Psoas muscle (tissue), 7 donors: ENCODE measurements at regions not wholly inside any gene's neighbourhood (a gene's known extent, or its start where the extent isn't known, plus 50 kb on each side); places are given as distances from the start of the nearest gene placed in this dataset.

Experiments used
- ATAC-seq, 4 donors: fragments of 200-7000 bp; cut with Tn5 transposase; one replicate each; pipeline ENCODE4 v1.9.1; 2020; ENCODE audit warnings: moderate library complexity in 3 of 4, mild to moderate bottlenecking in 2 of 4
- DNase-seq, 2 donors: peaks; one replicate each; pipeline ENCODE4 v3.0.0-alpha.2; 2020
- H3K27ac ChIP-seq: fragments of 200-600 bp; one replicate; pipeline ENCODE4 v1.8.0; 2022
- H3K27me3 ChIP-seq, 3 donors: fragments of 200-600 bp in 1 of 3; one replicate each; pipeline versions ENCODE4 v1.6.1 to v1.8.0; 2013 to 2022; ENCODE audit warnings: low read length in 2 of 3, mild to moderate bottlenecking in 2 of 3, moderate library complexity in 1 of 3; ENCODE audit not compliant: insufficient read depth in 3 of 3
- H3K36me3 ChIP-seq, 2 donors: fragments of 200-600 bp in 1 of 2; one replicate each; pipeline versions ENCODE4 v1.6.1 to v1.8.0; 2013 to 2022; ENCODE audit warnings: low read depth in 1 of 2, mild to moderate bottlenecking in 1 of 2, moderate library complexity in 1 of 2; ENCODE audit not compliant: insufficient read depth in 1 of 2
- H3K4me1 ChIP-seq: fragments of 200-600 bp; one replicate; pipeline ENCODE4 v1.8.0; 2022
- H3K4me3 ChIP-seq: fragments of 200-600 bp; one replicate; pipeline ENCODE4 v1.8.0; 2022; ENCODE audit warnings: mild to moderate bottlenecking
- H3K9me3 ChIP-seq: fragments of 200-600 bp; one replicate; pipeline ENCODE4 v1.8.0; 2022
- CTCF ChIP-seq: fragments of 200-600 bp; IDR thresholded peaks from one replicate; pipeline ENCODE4 v1.8.0; 2022; ENCODE audit warnings: antibody characterized with exemption
- WGBS, 3 donors: extraction: QIAGEN DNeasy Blood & Tissue Kit; methylation state at CpG; one replicate each; pipeline versions ENCODE4 v1.1.6 to v1.1.7; 2013; 5-methylcytosine and 5-hydroxymethylcytosine counted together
- intact Hi-C, 2 donors: fragments of 100-400 bp; cut with DNase I; formaldehyde crosslinking; loops; one replicate each; pipeline versions ENCODE4 v1.11.0 to v1.14.2; 2022
- donor health status: healthy with polysubstance abuse.
- donor health status: DM: no; HTN: no; CAD: no; lungs with moderate emphysema.
- donor health status: Bipolar disorder and iron deficiency.
- donor health status: healthy.
- donor health status: DM: yes; HTN: yes; CAD: no.
- donor health status: DM: no; HTN: no; CAD: no.
- donor health status: DM: yes; HTN: yes; CAD: no.

DNA sequence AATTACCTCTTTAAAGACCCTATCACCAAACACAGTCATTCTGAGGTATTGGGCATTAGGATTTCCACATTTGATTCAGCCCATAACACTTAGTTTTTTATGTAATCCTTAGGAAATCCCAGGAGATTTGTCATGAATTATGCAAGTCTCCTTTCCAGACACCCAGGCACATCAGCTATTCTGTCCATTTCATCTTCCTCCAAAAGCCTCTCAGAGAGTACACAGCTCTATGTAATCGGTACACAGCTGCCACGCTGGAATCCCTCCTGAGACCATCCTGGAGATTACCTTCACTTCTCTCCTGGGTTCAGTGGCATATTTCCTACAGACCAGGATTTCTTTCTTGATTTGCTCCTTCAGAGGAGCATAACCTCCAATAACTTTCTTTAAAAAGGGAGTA is 2309.8 kb upstream of the WWC1 start:
- no peaks in the 10 kb centered on the region for H3K27me3 ChIP-seq
- ATAC-seq: no peak
- 65 to 68% (median 67%) methylated on average over 2 of the region's 2 CpGs for WGBS, 3 donors

DNA sequence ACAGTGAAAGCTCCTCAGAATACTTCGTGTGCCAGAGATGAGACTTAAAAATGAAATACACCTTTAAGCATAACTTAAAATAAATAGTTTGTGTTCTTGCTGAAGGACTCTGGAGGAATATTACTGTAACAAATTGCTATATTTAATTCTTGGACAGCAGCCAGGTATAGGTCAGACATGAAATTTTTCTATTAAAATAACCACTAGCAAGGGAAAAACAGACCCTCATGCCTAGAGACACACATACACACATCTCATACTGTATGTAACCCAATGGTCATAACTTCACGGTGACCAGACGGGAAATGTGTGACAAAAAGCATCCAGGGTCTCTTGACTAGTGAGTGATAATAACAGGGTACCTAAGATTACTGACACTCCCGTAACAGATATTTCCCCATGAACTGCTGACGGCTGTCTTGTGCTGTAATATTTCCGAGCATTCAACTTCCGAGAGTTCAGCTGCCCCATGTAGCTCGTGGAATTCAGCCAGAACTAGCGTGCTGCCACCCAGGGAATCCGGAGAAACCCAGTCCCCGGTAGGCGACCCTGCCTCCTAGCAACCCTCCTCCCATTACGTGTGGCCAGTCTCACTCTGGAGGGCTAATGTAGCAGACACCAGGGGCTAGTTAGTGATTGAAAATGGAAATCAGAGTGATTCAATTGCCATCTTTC is 2295.1 kb upstream of the WWC1 start:
- no peak for TF ChIP-seq CTCF
- no peaks in the 10 kb centered on the region for H3K36me3 ChIP-seq
- H3K27ac ChIP-seq: no peak overlapping the region
- intact Hi-C loops: no loop called here
- H3K4me1 ChIP-seq: no peaks in the 10 kb centered on the region
- H3K9me3 ChIP-seq: no peaks in the 10 kb centered on the region
- no peaks in the 10 kb centered on the region for H3K27me3 ChIP-seq
- DNase-seq: no peak
- WGBS, 3 donors: 11 to 26% (median 16%) methylated on average over 13 of the region's 13 CpGs
- H3K4me3 ChIP-seq: no peak overlapping the region
- no peak for ATAC-seq

More for the DNA sequence above, 2309.8 kb upstream of the WWC1 start:
- no peaks in the 10 kb centered on the region for H3K4me1 ChIP-seq
- intact Hi-C loops: no loop called here
- H3K9me3 ChIP-seq: no peaks in the 10 kb centered on the region
- H3K27ac ChIP-seq: no peak overlapping the region
- no peak for DNase-seq
- no peak overlapping the region for H3K4me3 ChIP-seq
- no peak for TF ChIP-seq CTCF
- no peaks in the 10 kb centered on the region for H3K36me3 ChIP-seq

DNA sequence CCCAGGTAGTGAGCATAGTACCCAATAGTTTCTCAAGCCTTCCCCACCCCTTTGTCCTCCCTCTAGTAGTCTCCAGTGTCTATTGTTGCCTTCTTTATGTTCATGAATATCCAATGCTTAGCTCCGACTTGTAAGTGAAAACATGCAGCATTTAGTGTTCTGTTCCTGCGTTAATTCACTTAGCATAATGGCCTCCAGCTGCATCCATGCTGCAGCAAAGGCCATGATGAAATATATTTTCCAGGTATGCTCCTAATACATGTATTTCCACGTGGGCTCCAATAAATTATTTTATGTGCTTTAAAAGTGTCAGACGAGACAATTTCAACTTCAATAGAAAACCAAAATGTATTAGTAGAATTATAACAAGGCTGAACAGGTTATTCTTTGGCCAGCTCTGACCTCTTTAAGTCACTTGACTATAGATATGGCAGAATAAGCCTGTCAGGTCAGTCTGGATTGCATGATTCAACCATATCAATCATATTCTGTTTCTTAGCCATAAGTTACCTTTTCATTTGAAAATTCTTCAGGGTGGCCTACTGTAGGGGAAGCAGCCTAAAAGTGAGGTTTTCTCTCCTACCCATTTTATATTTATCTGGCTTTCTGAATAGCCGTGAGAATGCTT is 2291.6 kb upstream of the WWC1 start:
- H3K27me3 ChIP-seq: no peaks in the 10 kb centered on the region
- no peaks in the 10 kb centered on the region for H3K36me3 ChIP-seq
- no peak for DNase-seq
- no peak overlapping the region for H3K27ac ChIP-seq
- intact Hi-C loops: no loop called here
- no peaks in the 10 kb centered on the region for H3K4me1 ChIP-seq
- 61 to 81% (median 76%) methylated on average over 5 of the region's 5 CpGs for WGBS, 3 donors
- no peak overlapping the region for H3K4me3 ChIP-seq
- TF ChIP-seq CTCF: no peak
- no peak for ATAC-seq
- no peaks in the 10 kb centered on the region for H3K9me3 ChIP-seq

- 12 to 31% (median 26%) methylated on average over 2 of the region's 2 CpGs for WGBS, 3 donors
- H3K27ac ChIP-seq: no peak overlapping the region
- H3K36me3 ChIP-seq: no peaks in the 10 kb centered on the region
Measured at GRCh38 chr5:166004006-166004405, 2287.4 kb upstream of the WWC1 start.

More at GRCh38 chr5:166004006-166004405, 2287.4 kb upstream of the WWC1 start:
- no peak for DNase-seq
- Histone ChIP-seq H3K27me3 (no peaks in the 10 kb centered on the region), H3K9me3 (no peaks in the 10 kb centered on the region), H3K4me3 (no peak overlapping the region), H3K4me1 (no peaks in the 10 kb centered on the region)
- no peak for ATAC-seq
- no peak for TF ChIP-seq CTCF
- intact Hi-C loops: no loop called here
